ENCODE measurements at regions not wholly inside any gene's neighbourhood (a gene's known extent, or its start where the extent isn't known, plus 50 kb on each side); places are given as distances from the start of the nearest gene placed in this dataset.

DNA sequence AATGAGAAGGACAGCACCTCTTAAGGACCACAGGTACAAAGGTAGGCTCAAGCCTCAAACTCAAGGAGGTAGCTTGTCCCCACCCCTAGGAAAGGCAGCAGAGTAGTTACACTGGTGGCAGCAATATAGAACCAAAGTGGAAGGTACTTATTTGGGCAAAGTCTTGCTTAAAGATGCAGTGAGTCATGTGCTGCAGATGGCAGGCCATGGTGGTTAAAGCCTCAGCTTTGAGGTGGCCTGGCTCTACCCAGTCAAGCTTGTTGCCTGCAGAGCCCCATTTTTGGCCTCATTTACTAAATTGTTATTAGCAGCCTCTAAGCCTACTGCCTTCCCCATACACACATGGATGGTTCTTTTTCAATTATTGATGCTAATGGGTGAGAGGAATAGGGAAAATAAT is 146.0 kb downstream of the ELOVL4 start:
- Histone ChIP-seq H3K4me1 (ENCODE audit: insufficient read depth, low read length) (no peaks in the 10 kb centered on the region), H3K4me3 (replicated peaks in 1 of 3; ENCODE audit: insufficient read depth in 1 of 3, low read depth in 2 of 3, low read length in 3 of 3) (no peak overlapping the region), H3K27me3 (ENCODE audit: control insufficient read depth in 1 of 2, insufficient read depth in 2 of 2, low read length in 2 of 2) (no peaks in the 10 kb centered on the region; a peak in 1 of 5 replicates), H3K9me3 (ENCODE audit: low read length) (no peaks in the 10 kb centered on the region), H3K4me2 (ENCODE audit: low read depth, low read length) (no peak overlapping the region), H3K27ac (ENCODE audit: extremely low read length, insufficient read depth, low read length) (no peak overlapping the region), H4K20me1 (ENCODE audit: insufficient read depth, low read length) (no peaks in the 10 kb centered on the region), H3K36me3 (replicated peaks in 1 of 2; ENCODE audit: control insufficient read depth in 1 of 2, insufficient read depth in 2 of 2, low read length in 2 of 2) (no peaks in the 10 kb centered on the region), H3K9ac (ENCODE audit: insufficient read depth, low read depth, low read length) (no peak overlapping the region), H3K79me2 (ENCODE audit: insufficient read depth, low read length) (no peaks in the 10 kb centered on the region), H2AFZ (ENCODE audit: low read length) (no peak overlapping the region)
- ATAC-seq (no peak), FAIRE-seq (no peak), DNase-seq (ENCODE audit: low spot score) (no peak)
- CTCF ChIA-PET (ENCODE audit: low intra/inter-chr PET ratio, low total read pairs) = no interaction called here
- POLR2A ChIA-PET = no interaction called here
- intact Hi-C loops (cut with micrococcal nuclease; ENCODE audit: unreplicated experiment) (no loop called here), in situ Hi-C loops (cut with HindIII; ENCODE audit: extremely low pct_ligation_motif_present, low pct_unique_long_range_greater_than_20kb) (no loop called here)
- TF ChIP-seq PRPF4 (IDR thresholded peaks at IDR 0.05; ENCODE audit: low read depth, low read length, poor library complexity, severe bottlenecking) (no peak), ZSCAN31 (CRISPR knock-in tag; IDR thresholded peaks at IDR 0.05; ENCODE audit: low read depth) (no peak), SRY (CRISPR knock-in tag; IDR thresholded peaks at IDR 0.05) (no peak), HNRNPL (IDR thresholded peaks at IDR 0.05; ENCODE audit: low read depth, low read length) (no peak), TGIF2 (CRISPR knock-in tag; IDR thresholded peaks at IDR 0.05) (no peak), PHB2 (IDR thresholded peaks at IDR 0.05; ENCODE audit: partially characterized antibody) (no peak), AGO1 (IDR thresholded peaks at IDR 0.05; ENCODE audit: low read depth, low read length, poor library complexity, severe bottlenecking) (no peak), ZNF747 (CRISPR knock-in tag; IDR thresholded peaks at IDR 0.05; ENCODE audit: borderline replicate concordance) (no peak)
- TF ChIP-seq, protein P1, sequence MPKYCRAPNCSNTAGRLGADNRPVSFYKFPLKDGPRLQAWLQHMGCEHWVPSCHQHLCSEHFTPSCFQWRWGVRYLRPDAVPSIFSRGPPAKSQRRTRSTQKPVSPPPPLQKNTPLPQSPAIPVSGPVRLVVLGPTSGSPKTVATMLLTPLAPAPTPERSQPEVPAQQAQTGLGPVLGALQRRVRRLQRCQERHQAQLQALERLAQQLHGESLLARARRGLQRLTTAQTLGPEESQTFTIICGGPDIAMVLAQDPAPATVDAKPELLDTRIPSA (CRISPR knock-in tag; IDR thresholded peaks at IDR 0.05; ENCODE audit: borderline replicate concordance) = no peak
- TF ChIP-seq, protein P2, sequence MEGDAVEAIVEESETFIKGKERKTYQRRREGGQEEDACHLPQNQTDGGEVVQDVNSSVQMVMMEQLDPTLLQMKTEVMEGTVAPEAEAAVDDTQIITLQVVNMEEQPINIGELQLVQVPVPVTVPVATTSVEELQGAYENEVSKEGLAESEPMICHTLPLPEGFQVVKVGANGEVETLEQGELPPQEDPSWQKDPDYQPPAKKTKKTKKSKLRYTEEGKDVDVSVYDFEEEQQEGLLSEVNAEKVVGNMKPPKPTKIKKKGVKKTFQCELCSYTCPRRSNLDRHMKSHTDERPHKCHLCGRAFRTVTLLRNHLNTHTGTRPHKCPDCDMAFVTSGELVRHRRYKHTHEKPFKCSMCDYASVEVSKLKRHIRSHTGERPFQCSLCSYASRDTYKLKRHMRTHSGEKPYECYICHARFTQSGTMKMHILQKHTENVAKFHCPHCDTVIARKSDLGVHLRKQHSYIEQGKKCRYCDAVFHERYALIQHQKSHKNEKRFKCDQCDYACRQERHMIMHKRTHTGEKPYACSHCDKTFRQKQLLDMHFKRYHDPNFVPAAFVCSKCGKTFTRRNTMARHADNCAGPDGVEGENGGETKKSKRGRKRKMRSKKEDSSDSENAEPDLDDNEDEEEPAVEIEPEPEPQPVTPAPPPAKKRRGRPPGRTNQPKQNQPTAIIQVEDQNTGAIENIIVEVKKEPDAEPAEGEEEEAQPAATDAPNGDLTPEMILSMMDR (CRISPR knock-in tag; IDR thresholded peaks at IDR 0.05) = no peak
- TF ChIP-seq, protein P3, sequence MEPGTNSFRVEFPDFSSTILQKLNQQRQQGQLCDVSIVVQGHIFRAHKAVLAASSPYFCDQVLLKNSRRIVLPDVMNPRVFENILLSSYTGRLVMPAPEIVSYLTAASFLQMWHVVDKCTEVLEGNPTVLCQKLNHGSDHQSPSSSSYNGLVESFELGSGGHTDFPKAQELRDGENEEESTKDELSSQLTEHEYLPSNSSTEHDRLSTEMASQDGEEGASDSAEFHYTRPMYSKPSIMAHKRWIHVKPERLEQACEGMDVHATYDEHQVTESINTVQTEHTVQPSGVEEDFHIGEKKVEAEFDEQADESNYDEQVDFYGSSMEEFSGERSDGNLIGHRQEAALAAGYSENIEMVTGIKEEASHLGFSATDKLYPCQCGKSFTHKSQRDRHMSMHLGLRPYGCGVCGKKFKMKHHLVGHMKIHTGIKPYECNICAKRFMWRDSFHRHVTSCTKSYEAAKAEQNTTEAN (CRISPR knock-in tag; conservative IDR thresholded peaks at IDR 0.05) = no peak
- TF ChIP-seq, protein P4, sequence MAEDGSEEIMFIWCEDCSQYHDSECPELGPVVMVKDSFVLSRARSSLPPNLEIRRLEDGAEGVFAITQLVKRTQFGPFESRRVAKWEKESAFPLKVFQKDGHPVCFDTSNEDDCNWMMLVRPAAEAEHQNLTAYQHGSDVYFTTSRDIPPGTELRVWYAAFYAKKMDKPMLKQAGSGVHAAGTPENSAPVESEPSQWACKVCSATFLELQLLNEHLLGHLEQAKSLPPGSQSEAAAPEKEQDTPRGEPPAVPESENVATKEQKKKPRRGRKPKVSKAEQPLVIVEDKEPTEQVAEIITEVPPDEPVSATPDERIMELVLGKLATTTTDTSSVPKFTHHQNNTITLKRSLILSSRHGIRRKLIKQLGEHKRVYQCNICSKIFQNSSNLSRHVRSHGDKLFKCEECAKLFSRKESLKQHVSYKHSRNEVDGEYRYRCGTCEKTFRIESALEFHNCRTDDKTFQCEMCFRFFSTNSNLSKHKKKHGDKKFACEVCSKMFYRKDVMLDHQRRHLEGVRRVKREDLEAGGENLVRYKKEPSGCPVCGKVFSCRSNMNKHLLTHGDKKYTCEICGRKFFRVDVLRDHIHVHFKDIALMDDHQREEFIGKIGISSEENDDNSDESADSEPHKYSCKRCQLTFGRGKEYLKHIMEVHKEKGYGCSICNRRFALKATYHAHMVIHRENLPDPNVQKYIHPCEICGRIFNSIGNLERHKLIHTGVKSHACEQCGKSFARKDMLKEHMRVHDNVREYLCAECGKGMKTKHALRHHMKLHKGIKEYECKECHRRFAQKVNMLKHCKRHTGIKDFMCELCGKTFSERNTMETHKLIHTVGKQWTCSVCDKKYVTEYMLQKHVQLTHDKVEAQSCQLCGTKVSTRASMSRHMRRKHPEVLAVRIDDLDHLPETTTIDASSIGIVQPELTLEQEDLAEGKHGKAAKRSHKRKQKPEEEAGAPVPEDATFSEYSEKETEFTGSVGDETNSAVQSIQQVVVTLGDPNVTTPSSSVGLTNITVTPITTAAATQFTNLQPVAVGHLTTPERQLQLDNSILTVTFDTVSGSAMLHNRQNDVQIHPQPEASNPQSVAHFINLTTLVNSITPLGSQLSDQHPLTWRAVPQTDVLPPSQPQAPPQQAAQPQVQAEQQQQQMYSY (CRISPR knock-in tag; IDR thresholded peaks at IDR 0.05) = no peak
- TF ChIP-seq, protein P5, sequence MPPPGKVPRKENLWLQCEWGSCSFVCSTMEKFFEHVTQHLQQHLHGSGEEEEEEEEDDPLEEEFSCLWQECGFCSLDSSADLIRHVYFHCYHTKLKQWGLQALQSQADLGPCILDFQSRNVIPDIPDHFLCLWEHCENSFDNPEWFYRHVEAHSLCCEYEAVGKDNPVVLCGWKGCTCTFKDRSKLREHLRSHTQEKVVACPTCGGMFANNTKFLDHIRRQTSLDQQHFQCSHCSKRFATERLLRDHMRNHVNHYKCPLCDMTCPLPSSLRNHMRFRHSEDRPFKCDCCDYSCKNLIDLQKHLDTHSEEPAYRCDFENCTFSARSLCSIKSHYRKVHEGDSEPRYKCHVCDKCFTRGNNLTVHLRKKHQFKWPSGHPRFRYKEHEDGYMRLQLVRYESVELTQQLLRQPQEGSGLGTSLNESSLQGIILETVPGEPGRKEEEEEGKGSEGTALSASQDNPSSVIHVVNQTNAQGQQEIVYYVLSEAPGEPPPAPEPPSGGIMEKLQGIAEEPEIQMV (CRISPR knock-in tag; IDR thresholded peaks at IDR 0.05; ENCODE audit: low read depth) = no peak
- no TSS peak for BruUV-seq (replicated peaks)

Measured in HepG2 (cell line).